HG02943 (cell line): ENCODE measurements at regions not wholly inside any gene's neighbourhood (a gene's known extent, or its start where the extent isn't known, plus 50 kb on each side); places are given as distances from the start of the nearest gene placed in this dataset.
"Not testable (repeated sequence)": the region's sequence is repeated elsewhere in the genome, so short reads cannot be mapped to it uniquely, and the experiment has no call there.

Experiments used
- ATAC-seq: cut with Tn5 transposase; IDR thresholded peaks from one replicate; pipeline ENCODE4 v1.9.1; 2021; ENCODE audit warnings: mild to moderate bottlenecking, low read depth, moderate library complexity; ENCODE audit not compliant: unreplicated experiment

GRCh38 chr4:157701695-157701994 is 471.2 kb downstream of the GASK1B start:
- no peak for ATAC-seq

- no peak for ATAC-seq
Measured at GRCh38 chr4:157700898-157701694, 471.7 kb downstream of the GASK1B start.

- no peak for ATAC-seq
Measured at GRCh38 chr4:157689476-157689875, 468.9 kb downstream of the GRIA2 start.

GRCh38 chr4:157687971-157688370 is 467.4 kb downstream of the GRIA2 start:
- no peak for ATAC-seq

- not testable (repeated sequence) for ATAC-seq
Measured at GRCh38 chr4:157679326-157679725, 458.8 kb downstream of the GRIA2 start.

GRCh38 chr4:157678478-157678877 is 457.9 kb downstream of the GRIA2 start:
- no peak for ATAC-seq

- ATAC-seq: no peak
Measured at GRCh38 chr4:157674699-157675098, 454.2 kb downstream of the GRIA2 start.

- ATAC-seq: no peak
Measured at GRCh38 chr4:157667836-157668235, 447.3 kb downstream of the GRIA2 start.

- no peak for ATAC-seq
Measured at GRCh38 chr4:157664726-157665125, 444.2 kb downstream of the GRIA2 start.

- no peak for ATAC-seq
Measured at GRCh38 chr4:157655096-157655809, 434.7 kb downstream of the GRIA2 start.

- ATAC-seq: no peak
Measured at GRCh38 chr4:157643257-157643656, 422.7 kb downstream of the GRIA2 start.

- ATAC-seq: no peak
Measured at GRCh38 chr4:157634057-157634456, 413.5 kb downstream of the GRIA2 start.

GRCh38 chr4:157616741-157617472 is 396.4 kb downstream of the GRIA2 start:
- ATAC-seq: no peak

GRCh38 chr4:157607996-157608395 is 387.5 kb downstream of the GRIA2 start:
- ATAC-seq: no peak

- ATAC-seq: no peak
Measured at GRCh38 chr4:157600583-157600982, 380.1 kb downstream of the GRIA2 start.

- no peak for ATAC-seq
Measured at GRCh38 chr4:157591245-157591644, 370.7 kb downstream of the GRIA2 start.

GRCh38 chr4:157590679-157591078 is 370.2 kb downstream of the GRIA2 start:
- no peak for ATAC-seq

- no peak for ATAC-seq
Measured at GRCh38 chr4:157587681-157588423, 367.3 kb downstream of the GRIA2 start.

GRCh38 chr4:157582141-157582540 is 361.6 kb downstream of the GRIA2 start:
- no peak for ATAC-seq

GRCh38 chr4:157576671-157577217 is 356.2 kb downstream of the GRIA2 start:
- no peak for ATAC-seq
